ENCODE measurements at regions not wholly inside any gene's neighbourhood (a gene's known extent, or its start where the extent isn't known, plus 50 kb on each side); places are given as distances from the start of the nearest gene placed in this dataset.

- no peak for DNase-seq (ENCODE audit: low read depth)
- H3K4me3 ChIP-seq (ENCODE audit: control insufficient read depth, low read depth, low read length), result no peak overlapping the region
- TF ChIP-seq CTCF (IDR thresholded peaks at IDR 0.05; ENCODE audit: control insufficient read depth, insufficient read depth, low read depth, low read length, missing control alignments), result no peak
Measured at GRCh38 chr7:79620291-79620690, 166.8 kb upstream of the MAGI2 start.

DNA sequence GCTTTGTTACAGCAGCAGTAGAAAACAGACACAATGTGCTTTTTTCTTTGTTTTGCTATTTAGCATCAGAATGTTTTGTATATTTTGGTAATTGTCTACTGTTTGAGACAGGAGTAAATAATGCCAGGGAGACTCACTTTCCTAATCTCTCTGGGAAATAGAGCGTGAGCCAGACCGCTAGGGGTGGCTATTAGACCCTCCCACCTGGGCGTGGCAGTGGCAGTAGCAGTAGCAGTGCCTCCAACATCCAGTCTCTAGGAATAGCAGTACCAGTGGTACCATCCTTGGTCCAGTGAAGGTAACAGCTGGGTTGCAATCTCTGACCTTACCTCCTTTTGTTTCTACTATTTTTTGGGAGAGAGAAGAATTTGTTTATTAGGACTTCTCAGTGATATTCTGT lies 165.7 kb upstream of the MAGI2 start:
- TF ChIP-seq CTCF (IDR thresholded peaks at IDR 0.05; ENCODE audit: control insufficient read depth, insufficient read depth, low read depth, low read length, missing control alignments), result no peak
- no peak for DNase-seq (ENCODE audit: low read depth)
- no peak overlapping the region for H3K4me3 ChIP-seq (ENCODE audit: control insufficient read depth, low read depth, low read length)

GRCh38 chr7:79615871-79616640 lies 162.6 kb upstream of the MAGI2 start:
- DNase-seq (ENCODE audit: low read depth), result no peak
- H3K4me3 ChIP-seq (ENCODE audit: control insufficient read depth, low read depth, low read length), result no peak overlapping the region
- TF ChIP-seq CTCF (IDR thresholded peaks at IDR 0.05; ENCODE audit: control insufficient read depth, insufficient read depth, low read depth, low read length, missing control alignments), result no peak

- no peak for TF ChIP-seq CTCF (IDR thresholded peaks at IDR 0.05; ENCODE audit: control insufficient read depth, insufficient read depth, low read depth, low read length, missing control alignments)
- no peak for DNase-seq (ENCODE audit: low read depth)
- no peak overlapping the region for H3K4me3 ChIP-seq (ENCODE audit: control insufficient read depth, low read depth, low read length)
Measured at GRCh38 chr7:79615466-79615865, 162.0 kb upstream of the MAGI2 start.

GRCh38 chr7:79612903-79613302 lies 159.4 kb upstream of the MAGI2 start:
- no peak for TF ChIP-seq CTCF (IDR thresholded peaks at IDR 0.05; ENCODE audit: control insufficient read depth, insufficient read depth, low read depth, low read length, missing control alignments)
- no peak overlapping the region for H3K4me3 ChIP-seq (ENCODE audit: control insufficient read depth, low read depth, low read length)
- DNase-seq (ENCODE audit: low read depth), result no peak

DNA sequence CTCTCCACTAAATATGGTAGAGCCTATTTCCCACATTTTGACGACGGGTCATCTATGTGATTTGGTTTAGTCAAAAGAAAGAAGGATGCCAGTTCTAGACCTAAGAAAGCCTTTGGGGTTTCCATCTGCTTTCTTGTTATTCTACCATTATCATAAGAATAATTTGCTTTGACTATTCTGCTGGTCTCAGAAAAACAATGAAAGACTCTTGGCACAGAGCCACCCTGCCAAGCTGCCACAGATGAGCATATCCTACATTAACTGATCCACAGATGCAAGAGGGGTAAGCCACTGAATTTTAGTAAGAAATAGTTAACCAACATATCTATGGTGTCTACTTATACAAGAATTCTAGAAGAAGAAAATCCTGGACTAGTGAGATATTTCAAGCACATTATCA lies 158.6 kb upstream of the MAGI2 start:
- H3K4me3 ChIP-seq (ENCODE audit: control insufficient read depth, low read depth, low read length), result no peak overlapping the region
- no peak for TF ChIP-seq CTCF (IDR thresholded peaks at IDR 0.05; ENCODE audit: control insufficient read depth, insufficient read depth, low read depth, low read length, missing control alignments)
- no peak for DNase-seq (ENCODE audit: low read depth)

Data from AG09309 (cell line).